ENCODE measurements at regions not wholly inside any gene's neighbourhood (a gene's known extent, or its start where the extent isn't known, plus 50 kb on each side); places are given as distances from the start of the nearest gene placed in this dataset.
"Not testable (repeated sequence)": the region's sequence is repeated elsewhere in the genome, so short reads cannot be mapped to it uniquely, and the experiment has no call there.

DNA sequence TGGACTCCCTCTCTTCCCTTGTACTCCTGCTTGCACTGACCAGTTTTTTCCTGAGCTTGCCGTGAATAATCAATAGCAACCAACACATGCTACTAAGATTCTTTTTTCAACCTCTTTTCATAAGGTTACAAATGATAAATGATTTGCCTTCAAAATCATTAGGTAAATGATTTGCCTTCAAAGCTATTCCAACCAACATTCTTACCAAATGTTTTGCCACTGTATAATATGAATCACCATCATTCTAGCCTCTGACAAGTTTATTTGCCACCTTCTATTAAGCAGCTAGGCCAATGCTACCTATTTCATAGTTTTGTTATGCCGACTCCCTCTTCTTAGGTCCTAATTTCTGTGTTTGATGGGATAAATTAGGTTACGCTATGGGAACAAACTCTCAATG, 385.1 kb downstream of the DTWD2 start:
- no peaks in the 10 kb centered on the region for H3K27me3 Mint-ChIP-seq
- H3K4me1 Mint-ChIP-seq: no peaks in the 10 kb centered on the region
- no peaks in the 10 kb centered on the region for H3K9me3 Mint-ChIP-seq

DNA sequence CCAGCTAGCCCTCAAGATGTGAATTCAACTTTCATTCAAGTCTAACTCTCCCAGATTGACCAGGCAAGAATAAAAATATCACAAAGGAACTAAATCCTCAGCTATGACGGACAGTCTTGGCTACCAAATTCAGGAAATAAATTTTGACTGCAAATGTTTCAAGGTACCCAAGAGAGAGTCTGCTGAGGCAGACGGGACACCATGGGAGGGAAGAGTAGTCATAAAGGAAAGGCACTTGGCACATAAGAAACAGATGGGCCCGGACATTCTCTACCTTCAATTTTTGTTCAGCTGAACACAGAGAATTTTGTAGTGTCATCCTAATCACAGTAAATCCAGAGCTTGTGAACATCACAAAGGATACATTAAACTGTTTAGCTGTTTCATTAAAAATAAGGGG, 390.0 kb downstream of the DTWD2 start:
- Mint-ChIP-seq H3K27ac (no peak overlapping the region), H3K27me3 (no peaks in the 10 kb centered on the region), H3K36me3 (ENCODE audit: low read depth) (no peaks in the 10 kb centered on the region), H3K9me3 (no peaks in the 10 kb centered on the region), H3K4me1 (no peaks in the 10 kb centered on the region), H3K4me3 (no peak overlapping the region)
- ATAC-seq (replicated peaks): no peak

More for the DNA sequence above, 385.1 kb downstream of the DTWD2 start:
- Mint-ChIP-seq H3K27ac (no peak overlapping the region), H3K36me3 (ENCODE audit: low read depth) (no peaks in the 10 kb centered on the region), H3K4me3 (no peak overlapping the region)
- ATAC-seq (replicated peaks): no peak

DNA sequence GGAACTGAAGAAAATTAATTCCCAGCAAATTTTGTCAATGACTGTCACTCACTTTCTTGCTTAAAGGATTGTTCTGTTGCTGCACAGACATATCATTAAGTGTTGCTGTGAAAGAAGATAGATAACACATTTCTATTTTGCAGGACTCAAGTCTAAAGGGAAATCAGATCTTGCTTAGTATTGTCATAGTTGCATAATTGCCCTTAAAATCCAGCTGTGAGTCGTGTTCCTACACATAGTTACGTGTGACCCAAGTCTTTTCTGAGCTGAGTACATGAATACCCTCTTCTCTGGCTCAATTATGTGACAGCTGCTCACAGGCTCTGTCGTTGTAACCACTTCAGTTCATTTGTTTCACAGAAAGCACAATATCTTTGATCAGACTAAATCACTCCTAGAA, 390.8 kb downstream of the DTWD2 start:
- Mint-ChIP-seq H3K27ac (no peak overlapping the region), H3K4me3 (no peak overlapping the region), H3K36me3 (ENCODE audit: low read depth) (no peaks in the 10 kb centered on the region), H3K27me3 (no peaks in the 10 kb centered on the region), H3K4me1 (no peaks in the 10 kb centered on the region), H3K9me3 (no peaks in the 10 kb centered on the region)
- ATAC-seq (replicated peaks): no peak

DNA sequence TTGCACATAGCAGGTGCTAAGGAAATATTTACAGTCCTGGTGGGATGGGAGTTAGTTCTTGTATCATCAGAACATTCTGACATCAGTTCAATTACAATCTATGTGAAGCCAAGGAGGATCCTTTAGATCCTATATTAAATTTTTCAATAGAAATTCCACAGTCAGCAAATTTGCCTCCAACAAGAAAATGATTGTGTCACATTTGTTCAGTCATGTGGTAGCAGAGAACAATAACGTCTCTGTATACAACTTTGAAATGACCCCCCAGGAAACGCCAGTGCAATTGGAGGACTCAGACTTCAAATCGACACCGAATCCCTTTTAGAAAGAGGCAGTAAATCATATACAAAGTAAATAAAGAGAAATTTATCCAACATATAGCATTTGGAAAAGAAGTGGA, 392.1 kb downstream of the DTWD2 start:
- no peak for ATAC-seq (replicated peaks)
- no peak overlapping the region for H3K27ac Mint-ChIP-seq
- no peaks in the 10 kb centered on the region for H3K4me1 Mint-ChIP-seq
- H3K36me3 Mint-ChIP-seq (ENCODE audit: low read depth): no peaks in the 10 kb centered on the region
- no peaks in the 10 kb centered on the region for H3K9me3 Mint-ChIP-seq
- H3K27me3 Mint-ChIP-seq: no peaks in the 10 kb centered on the region
- H3K4me3 Mint-ChIP-seq: no peak overlapping the region

DNA sequence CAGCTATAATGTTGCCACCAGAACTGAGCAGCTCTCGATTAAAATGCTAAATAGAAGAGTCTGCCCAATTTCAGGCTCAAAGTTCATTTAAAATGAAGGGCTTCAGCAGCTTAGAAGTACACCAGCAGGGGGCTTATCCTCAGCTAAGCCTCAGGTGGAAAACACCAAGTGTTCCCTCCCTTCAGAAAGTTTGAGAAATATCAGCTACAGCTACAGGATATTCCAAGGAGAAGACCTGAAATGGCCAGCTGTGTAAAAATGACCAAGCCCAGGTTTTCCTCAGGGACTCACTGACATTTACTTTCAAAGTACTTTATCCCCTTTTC, 395.4 kb downstream of the DTWD2 start:
- no peaks in the 10 kb centered on the region for H3K4me1 Mint-ChIP-seq
- no peaks in the 10 kb centered on the region for H3K9me3 Mint-ChIP-seq
- H3K27ac Mint-ChIP-seq: no peak overlapping the region
- no peaks in the 10 kb centered on the region for H3K36me3 Mint-ChIP-seq (ENCODE audit: low read depth)
- H3K4me3 Mint-ChIP-seq: no peak overlapping the region
- no peak for ATAC-seq (replicated peaks)
- H3K27me3 Mint-ChIP-seq: no peaks in the 10 kb centered on the region

DNA sequence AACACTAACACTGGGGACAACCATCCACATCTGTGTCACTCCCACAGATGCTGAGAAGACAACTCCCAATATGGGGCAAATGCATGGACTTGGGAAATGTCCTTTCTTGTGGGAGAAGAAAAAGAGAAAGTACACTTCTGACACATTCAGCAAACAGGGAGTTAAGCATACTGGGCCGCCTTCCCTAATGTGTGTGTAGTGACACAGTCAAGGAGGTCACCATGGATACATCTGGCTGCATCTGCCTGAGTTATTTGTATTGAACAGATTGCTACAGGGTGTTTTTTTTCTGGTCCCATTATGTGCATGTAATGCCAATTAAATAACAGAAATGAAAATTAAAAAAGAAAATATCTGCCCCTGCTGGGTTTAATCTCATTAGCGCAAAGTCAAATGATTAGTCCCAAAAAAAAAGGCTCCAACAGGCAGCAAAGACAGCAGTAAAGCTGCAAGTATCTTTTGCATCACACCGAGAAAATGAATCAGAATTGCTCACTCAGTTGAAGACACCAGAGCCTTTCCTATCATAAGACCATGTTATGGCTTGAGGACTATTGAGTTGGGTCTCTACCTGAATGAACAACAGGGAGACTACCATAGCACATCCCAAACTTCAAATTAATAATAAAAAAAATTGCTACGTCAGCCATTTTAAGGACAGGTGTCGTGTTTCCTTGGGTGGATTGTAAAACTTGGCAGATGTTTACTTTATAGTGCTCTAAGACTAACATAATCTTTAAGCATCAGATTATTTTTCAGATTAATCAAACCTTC, 395.9 kb downstream of the DTWD2 start:
- no peak overlapping the region for H3K4me3 Mint-ChIP-seq
- H3K4me1 Mint-ChIP-seq: no peaks in the 10 kb centered on the region
- ATAC-seq (replicated peaks): no peak
- no peaks in the 10 kb centered on the region for H3K9me3 Mint-ChIP-seq
- H3K27me3 Mint-ChIP-seq: no peaks in the 10 kb centered on the region
- H3K27ac Mint-ChIP-seq: no peak overlapping the region
- H3K36me3 Mint-ChIP-seq (ENCODE audit: low read depth): no peaks in the 10 kb centered on the region

DNA sequence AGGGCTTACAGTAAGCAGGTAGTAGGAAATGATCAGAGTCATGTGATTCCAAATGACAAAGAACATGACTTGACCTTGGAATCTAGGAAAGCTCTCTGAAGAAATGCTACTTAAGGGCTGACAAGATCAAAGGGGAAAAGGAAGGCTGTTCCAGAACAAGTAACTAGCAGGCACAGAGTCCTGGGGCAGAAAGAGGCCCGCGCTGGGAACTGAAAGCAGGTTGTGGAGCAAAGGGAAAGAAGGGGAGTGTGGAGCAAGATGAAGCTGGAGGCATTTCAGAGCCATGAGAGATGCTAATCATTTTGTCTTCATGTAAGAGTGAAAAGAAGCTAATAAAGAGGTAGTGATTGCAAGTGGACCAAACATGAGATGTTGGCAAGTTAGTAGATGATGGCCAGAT, 397.5 kb downstream of the DTWD2 start:
- Mint-ChIP-seq H3K27me3 (no peaks in the 10 kb centered on the region), H3K4me1 (no peaks in the 10 kb centered on the region), H3K36me3 (ENCODE audit: low read depth) (no peaks in the 10 kb centered on the region), H3K27ac (no peak overlapping the region), H3K4me3 (no peak overlapping the region), H3K9me3 (no peaks in the 10 kb centered on the region)
- no peak for ATAC-seq (replicated peaks)

DNA sequence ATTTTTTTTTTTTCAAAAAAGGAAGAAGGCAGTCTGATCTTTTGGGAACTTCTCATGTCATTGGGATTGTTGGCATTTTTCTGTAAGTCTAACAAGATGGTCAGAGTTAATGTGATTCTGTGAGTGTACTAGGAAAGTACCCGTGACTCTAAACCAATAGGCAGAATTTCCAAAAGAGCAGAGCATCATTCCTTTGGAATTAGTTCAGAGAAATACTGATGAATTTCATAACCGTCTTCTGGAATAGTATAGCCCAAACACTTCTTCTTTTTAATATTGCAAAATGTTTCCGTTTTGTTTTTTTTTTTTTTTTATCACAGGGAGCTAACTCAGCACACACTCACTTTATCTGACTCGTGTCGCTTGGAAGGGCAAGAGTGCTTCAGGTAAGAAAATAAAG, 407.4 kb downstream of the DTWD2 start:
- Mint-ChIP-seq H3K27ac (no peak overlapping the region), H3K27me3 (peaks cover 3% of the 10 kb centered on the region), H3K36me3 (ENCODE audit: low read depth) (no peaks in the 10 kb centered on the region), H3K9me3 (no peaks in the 10 kb centered on the region), H3K4me1 (no peaks in the 10 kb centered on the region), H3K4me3 (no peak overlapping the region)
- no peak for ATAC-seq (replicated peaks)

DNA sequence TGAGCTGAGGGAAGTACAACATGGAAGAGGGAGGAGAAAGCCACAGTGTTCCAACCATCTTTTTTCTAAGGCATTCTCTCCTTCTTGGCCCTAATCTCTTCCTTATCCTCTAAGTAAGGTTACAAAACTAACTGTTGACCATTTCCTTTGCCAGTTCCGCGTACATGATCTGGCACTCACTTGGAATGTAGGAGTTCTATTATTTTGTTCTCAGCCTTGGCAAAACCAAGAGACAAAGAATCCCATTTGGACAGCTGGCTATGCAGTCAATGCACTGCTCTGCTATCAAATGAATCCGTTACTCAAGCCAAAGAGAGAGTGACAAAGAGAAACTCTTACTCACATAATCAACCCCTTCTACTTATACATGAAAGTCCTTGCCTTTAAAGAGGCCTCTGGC, 410.3 kb downstream of the DTWD2 start:
- H3K27ac Mint-ChIP-seq: no peak overlapping the region
- H3K4me3 Mint-ChIP-seq: no peak overlapping the region
- no peaks in the 10 kb centered on the region for H3K36me3 Mint-ChIP-seq (ENCODE audit: low read depth)
- no peaks in the 10 kb centered on the region for H3K9me3 Mint-ChIP-seq
- H3K27me3 Mint-ChIP-seq: peaks cover 3% of the 10 kb centered on the region
- ATAC-seq (replicated peaks): no peak
- no peaks in the 10 kb centered on the region for H3K4me1 Mint-ChIP-seq

DNA sequence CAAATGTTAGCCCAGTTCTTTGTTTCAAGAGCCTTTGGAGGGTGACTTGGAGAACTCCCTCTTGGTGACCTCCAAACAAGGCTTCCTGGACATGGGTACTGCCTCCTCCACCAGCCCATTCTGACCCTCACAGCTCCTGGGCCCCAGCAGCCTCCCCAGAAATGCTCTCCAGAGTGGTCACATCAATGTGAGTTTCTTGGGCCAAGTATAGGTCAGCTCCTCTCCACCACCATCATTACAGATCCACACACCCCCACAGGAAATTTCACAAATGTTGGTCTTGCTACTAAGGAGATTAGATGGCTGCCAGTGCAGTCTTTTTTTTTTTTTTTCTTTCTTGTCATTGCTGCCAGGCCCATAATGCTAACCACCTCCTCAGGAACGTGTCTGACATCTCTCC, 410.7 kb downstream of the DTWD2 start:
- H3K4me1 Mint-ChIP-seq: no peaks in the 10 kb centered on the region
- H3K27me3 Mint-ChIP-seq: peaks cover 3% of the 10 kb centered on the region
- no peak overlapping the region for H3K27ac Mint-ChIP-seq
- H3K4me3 Mint-ChIP-seq: no peak overlapping the region
- no peak for ATAC-seq (replicated peaks)
- H3K9me3 Mint-ChIP-seq: peaks cover 2% of the 10 kb centered on the region
- H3K36me3 Mint-ChIP-seq (ENCODE audit: low read depth): no peaks in the 10 kb centered on the region

DNA sequence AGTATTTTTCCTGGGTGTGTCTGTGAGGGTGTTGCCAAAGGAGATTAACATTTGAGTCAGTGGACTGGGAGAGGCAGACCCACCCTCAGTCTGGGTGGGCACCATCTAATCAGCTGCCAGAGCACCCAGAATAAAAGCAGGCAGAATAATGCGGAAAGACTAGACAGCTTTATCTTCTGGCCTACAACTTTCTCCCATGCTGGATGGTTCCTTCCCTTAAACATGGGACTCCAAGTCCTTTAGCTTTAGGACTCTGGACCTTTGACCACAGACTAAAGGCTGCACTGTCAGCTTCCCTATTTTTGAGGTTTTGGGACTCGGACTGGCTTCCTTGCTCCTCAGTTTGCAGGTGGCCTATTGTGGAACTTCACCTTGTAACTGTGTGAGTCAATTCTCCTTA, 418.1 kb downstream of the DTWD2 start:
- not testable (repeated sequence) for H3K4me3 Mint-ChIP-seq; H3K9me3 Mint-ChIP-seq; ATAC-seq (replicated peaks); H3K36me3 Mint-ChIP-seq (ENCODE audit: low read depth); H3K27me3 Mint-ChIP-seq; H3K4me1 Mint-ChIP-seq; H3K27ac Mint-ChIP-seq

DNA sequence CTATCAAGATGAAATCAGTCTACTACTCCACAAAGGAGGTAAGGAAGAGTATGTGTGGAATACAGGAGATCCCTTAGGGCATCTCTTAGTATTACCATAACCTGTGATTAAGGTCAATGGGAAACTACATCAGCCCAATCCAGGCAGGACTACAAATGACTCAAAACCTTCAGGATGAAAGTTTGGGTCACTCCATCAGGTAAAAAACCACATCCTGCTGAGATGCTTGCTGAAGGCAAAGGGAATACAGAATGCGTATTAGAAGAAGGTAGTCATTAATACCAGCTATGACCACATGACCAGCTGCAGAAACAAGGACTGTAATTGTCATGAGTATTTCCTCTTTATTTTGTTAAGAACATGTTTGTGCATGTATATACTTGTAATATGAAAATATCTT, 418.8 kb downstream of the DTWD2 start:
- not testable (repeated sequence) for H3K27me3 Mint-ChIP-seq; H3K9me3 Mint-ChIP-seq; H3K27ac Mint-ChIP-seq; ATAC-seq (replicated peaks); H3K4me1 Mint-ChIP-seq; H3K36me3 Mint-ChIP-seq (ENCODE audit: low read depth); H3K4me3 Mint-ChIP-seq

DNA sequence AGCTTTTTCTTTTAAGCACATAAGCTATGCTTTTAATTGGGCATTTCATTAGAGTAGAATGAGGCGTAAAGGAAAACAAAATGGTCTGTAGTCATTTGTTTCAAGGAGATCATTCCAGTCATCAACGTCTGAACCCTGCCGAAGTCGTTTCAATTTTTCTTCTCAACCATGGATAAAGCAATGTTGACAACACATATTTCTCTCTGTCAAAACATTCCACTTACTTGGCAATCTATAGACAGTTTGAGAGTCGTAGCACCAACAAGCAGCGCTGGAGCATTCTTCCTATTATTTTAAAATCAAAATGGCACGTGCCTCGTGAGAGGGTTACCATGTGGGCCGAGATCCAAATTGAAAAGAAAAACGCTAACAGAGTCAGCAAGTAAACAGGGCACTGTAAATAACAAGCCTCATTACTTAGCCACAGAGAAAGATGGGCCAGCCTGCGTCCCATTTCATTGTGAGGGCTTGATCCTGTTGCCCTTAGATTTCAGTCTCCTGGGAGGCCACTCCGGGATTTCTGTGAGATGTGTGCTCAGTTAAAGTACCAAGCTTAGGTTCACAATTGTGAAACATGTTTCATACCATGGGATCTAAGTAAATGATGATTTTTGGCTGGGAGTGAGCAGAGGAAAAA, 422.9 kb downstream of the DTWD2 start:
- Mint-ChIP-seq H3K27ac (no peak overlapping the region), H3K27me3 (no peaks in the 10 kb centered on the region), H3K36me3 (ENCODE audit: low read depth) (no peaks in the 10 kb centered on the region), H3K4me3 (no peak overlapping the region), H3K9me3 (no peaks in the 10 kb centered on the region), H3K4me1 (no peaks in the 10 kb centered on the region)
- no peak for ATAC-seq (replicated peaks)

DNA sequence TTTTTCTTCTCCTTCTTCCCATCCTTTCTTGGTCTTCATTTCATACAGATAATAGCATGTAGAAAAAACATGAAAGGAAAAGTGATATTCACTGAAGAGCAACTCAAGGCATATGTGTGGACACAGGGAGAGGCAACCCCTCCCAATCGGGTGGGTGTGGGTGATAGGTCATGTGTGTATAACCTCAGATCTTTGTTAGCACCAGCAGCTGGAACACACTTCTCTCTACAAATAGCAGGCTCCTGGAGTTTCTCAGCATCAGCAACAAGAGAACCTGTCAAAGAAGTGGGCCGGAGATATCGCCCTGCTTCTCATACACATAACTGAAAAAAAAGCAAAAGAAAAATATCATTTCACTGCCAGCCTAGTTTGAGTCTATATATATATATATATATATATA, 426.4 kb downstream of the DTWD2 start:
- Mint-ChIP-seq H3K9me3 (no peaks in the 10 kb centered on the region), H3K27ac (no peak overlapping the region), H3K27me3 (no peaks in the 10 kb centered on the region), H3K4me1 (no peaks in the 10 kb centered on the region), H3K36me3 (ENCODE audit: low read depth) (no peaks in the 10 kb centered on the region), H3K4me3 (no peak overlapping the region)
- ATAC-seq (replicated peaks): no peak

DNA sequence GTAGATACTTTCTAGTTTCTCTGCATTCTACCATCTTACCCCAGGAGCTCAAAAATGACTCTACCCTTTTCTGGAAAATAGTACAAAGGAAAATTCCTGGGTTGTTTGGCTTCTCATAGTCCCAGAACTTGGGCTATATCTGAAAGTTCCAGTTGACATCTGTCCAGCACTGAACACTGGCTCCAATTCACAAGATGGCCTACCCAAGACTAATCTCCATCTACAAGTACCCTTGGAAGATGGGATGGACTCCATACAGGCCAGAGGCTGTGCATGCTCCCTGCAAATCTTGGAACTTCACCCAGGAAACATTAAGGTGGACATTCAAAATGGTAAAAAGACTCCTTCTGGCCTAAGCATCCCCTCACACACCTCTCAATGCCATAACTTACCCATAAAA, 427.1 kb downstream of the DTWD2 start:
- no peaks in the 10 kb centered on the region for H3K4me1 Mint-ChIP-seq
- H3K9me3 Mint-ChIP-seq: no peaks in the 10 kb centered on the region
- H3K27ac Mint-ChIP-seq: no peak overlapping the region
- H3K4me3 Mint-ChIP-seq: no peak overlapping the region
- no peaks in the 10 kb centered on the region for H3K36me3 Mint-ChIP-seq (ENCODE audit: low read depth)
- no peak for ATAC-seq (replicated peaks)
- H3K27me3 Mint-ChIP-seq: no peaks in the 10 kb centered on the region

DNA sequence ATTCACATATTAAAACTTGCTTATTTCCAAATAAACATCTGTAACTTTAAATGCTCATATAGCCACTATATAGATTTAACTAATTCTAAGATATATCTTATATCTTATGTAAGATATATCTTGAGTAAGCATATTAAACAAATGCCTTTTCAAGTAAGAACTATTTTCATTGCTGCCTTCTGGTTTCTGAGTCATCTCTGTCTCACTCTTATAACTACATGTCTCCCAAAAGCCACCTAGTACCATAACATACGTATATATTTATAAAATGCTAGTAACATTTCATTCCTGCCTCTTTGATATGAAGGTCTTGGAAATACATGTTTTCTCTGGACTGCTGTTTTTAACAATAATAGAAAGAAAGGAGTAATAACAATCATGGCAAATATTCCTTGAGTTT, 429.5 kb downstream of the DTWD2 start:
- Mint-ChIP-seq H3K4me1 (no peaks in the 10 kb centered on the region), H3K27ac (no peak overlapping the region)

More for the DNA sequence above, 429.5 kb downstream of the DTWD2 start:
- ATAC-seq (replicated peaks): no peak
- Mint-ChIP-seq H3K9me3 (no peaks in the 10 kb centered on the region), H3K4me3 (no peak overlapping the region), H3K27me3 (no peaks in the 10 kb centered on the region), H3K36me3 (ENCODE audit: low read depth) (no peaks in the 10 kb centered on the region)
